ENCODE measurements at regions not wholly inside any gene's neighbourhood (a gene's known extent, or its start where the extent isn't known, plus 50 kb on each side); places are given as distances from the start of the nearest gene placed in this dataset.

- ATAC-seq (ENCODE audit: low read depth), result no peak
- Histone ChIP-seq H3K27ac (ENCODE audit: poor library complexity, severe bottlenecking) (peak overlapping the region; percentile 39), H3K4me1 (ENCODE audit: insufficient read depth, poor library complexity, severe bottlenecking) (peaks cover 20% of the 10 kb centered on the region), H3K4me3 (ENCODE audit: severe bottlenecking) (no peak overlapping the region), H3K36me3 (ENCODE audit: low read depth) (no peaks in the 10 kb centered on the region), H3K9me3 (ENCODE audit: severe bottlenecking) (no peaks in the 10 kb centered on the region), H3K27me3 (ENCODE audit: insufficient read depth, poor library complexity, severe bottlenecking) (no peaks in the 10 kb centered on the region)
- DNase-seq (ENCODE audit: low spot score), result no peak
- TF ChIP-seq, protein P1, sequence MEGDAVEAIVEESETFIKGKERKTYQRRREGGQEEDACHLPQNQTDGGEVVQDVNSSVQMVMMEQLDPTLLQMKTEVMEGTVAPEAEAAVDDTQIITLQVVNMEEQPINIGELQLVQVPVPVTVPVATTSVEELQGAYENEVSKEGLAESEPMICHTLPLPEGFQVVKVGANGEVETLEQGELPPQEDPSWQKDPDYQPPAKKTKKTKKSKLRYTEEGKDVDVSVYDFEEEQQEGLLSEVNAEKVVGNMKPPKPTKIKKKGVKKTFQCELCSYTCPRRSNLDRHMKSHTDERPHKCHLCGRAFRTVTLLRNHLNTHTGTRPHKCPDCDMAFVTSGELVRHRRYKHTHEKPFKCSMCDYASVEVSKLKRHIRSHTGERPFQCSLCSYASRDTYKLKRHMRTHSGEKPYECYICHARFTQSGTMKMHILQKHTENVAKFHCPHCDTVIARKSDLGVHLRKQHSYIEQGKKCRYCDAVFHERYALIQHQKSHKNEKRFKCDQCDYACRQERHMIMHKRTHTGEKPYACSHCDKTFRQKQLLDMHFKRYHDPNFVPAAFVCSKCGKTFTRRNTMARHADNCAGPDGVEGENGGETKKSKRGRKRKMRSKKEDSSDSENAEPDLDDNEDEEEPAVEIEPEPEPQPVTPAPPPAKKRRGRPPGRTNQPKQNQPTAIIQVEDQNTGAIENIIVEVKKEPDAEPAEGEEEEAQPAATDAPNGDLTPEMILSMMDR (IDR thresholded peaks at IDR 0.05; ENCODE audit: poor library complexity, severe bottlenecking), result no peak
Observed at GRCh38 chr13:40059540-40060232, 404.2 kb downstream of the COG6 start.

DNA sequence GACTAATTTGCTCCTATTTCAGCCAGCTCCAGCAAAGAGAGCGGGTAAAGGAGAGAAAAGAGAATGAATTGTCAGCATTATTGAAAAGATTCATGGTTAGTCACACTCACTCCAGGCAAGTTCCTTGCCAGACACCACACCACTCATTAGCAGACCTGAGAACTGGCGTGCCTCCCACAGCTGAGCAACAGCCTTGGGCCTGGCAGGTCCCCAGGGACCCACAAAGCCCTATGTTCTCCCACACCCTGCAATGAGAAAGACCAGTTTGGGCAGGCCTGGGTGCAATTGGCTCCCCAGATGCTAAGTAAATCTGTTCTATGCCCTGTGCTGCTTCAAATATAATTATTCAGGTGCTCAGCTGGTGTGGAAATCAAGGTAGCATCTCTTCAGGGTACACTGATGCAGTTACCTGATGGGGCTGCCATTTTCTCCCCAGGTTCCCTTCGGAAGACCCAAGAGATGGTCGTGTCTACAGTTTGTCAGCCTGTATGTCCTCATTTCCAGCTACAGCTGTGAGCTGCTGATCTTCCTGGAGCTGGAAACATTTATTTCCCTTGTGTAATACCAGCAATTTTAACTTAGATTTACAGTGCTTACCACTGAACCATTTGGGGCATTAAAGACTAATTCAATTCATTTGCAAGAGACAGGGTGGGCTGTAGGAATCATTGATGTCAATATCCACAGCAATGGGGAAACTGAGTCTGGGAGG is 405.0 kb downstream of the COG6 start:
- Histone ChIP-seq H3K27me3 (ENCODE audit: insufficient read depth, poor library complexity, severe bottlenecking) (no peaks in the 10 kb centered on the region), H3K4me3 (ENCODE audit: severe bottlenecking) (no peak overlapping the region), H3K36me3 (ENCODE audit: low read depth) (no peaks in the 10 kb centered on the region), H3K9me3 (ENCODE audit: severe bottlenecking) (no peaks in the 10 kb centered on the region), H3K4me1 (ENCODE audit: insufficient read depth, poor library complexity, severe bottlenecking) (peaks cover 26% of the 10 kb centered on the region), H3K27ac (ENCODE audit: poor library complexity, severe bottlenecking) (peak overlapping the region; percentile 39)
- TF ChIP-seq, protein P1 (IDR thresholded peaks at IDR 0.05; ENCODE audit: poor library complexity, severe bottlenecking), result no peak
- ATAC-seq (ENCODE audit: low read depth) (peak; percentile 81), DNase-seq (ENCODE audit: low spot score) (peak; percentile 74)

- Histone ChIP-seq H3K27me3 (ENCODE audit: insufficient read depth, poor library complexity, severe bottlenecking) (no peaks in the 10 kb centered on the region), H3K4me3 (ENCODE audit: severe bottlenecking) (no peak overlapping the region), H3K27ac (ENCODE audit: poor library complexity, severe bottlenecking) (no peak overlapping the region), H3K4me1 (ENCODE audit: insufficient read depth, poor library complexity, severe bottlenecking) (peaks cover 26% of the 10 kb centered on the region), H3K9me3 (ENCODE audit: severe bottlenecking) (no peaks in the 10 kb centered on the region), H3K36me3 (ENCODE audit: low read depth) (no peaks in the 10 kb centered on the region)
- TF ChIP-seq, protein P1 (IDR thresholded peaks at IDR 0.05; ENCODE audit: poor library complexity, severe bottlenecking), result no peak
- DNase-seq (ENCODE audit: low spot score) (no peak), ATAC-seq (ENCODE audit: low read depth) (no peak)
Observed at GRCh38 chr13:40061466-40062450, 406.3 kb downstream of the COG6 start.

GRCh38 chr13:40063278-40063698 is 407.8 kb downstream of the COG6 start:
- ATAC-seq (ENCODE audit: low read depth) (no peak), DNase-seq (ENCODE audit: low spot score) (no peak)
- no peaks in the 10 kb centered on the region for H3K36me3 ChIP-seq (ENCODE audit: low read depth)
- H3K9me3 ChIP-seq (ENCODE audit: severe bottlenecking), result no peaks in the 10 kb centered on the region
- no peak overlapping the region for H3K27ac ChIP-seq (ENCODE audit: poor library complexity, severe bottlenecking)
- TF ChIP-seq, protein P1 (IDR thresholded peaks at IDR 0.05; ENCODE audit: poor library complexity, severe bottlenecking), result no peak
- H3K4me3 ChIP-seq (ENCODE audit: severe bottlenecking), result no peak overlapping the region
- no peaks in the 10 kb centered on the region for H3K27me3 ChIP-seq (ENCODE audit: insufficient read depth, poor library complexity, severe bottlenecking)
- peaks cover 26% of the 10 kb centered on the region for H3K4me1 ChIP-seq (ENCODE audit: insufficient read depth, poor library complexity, severe bottlenecking)

Data from RWPE2 (cell line).